RPMI7951 (cell line): ENCODE measurements at regions not wholly inside any gene's neighbourhood (a gene's known extent, or its start where the extent isn't known, plus 50 kb on each side); places are given as distances from the start of the nearest gene placed in this dataset.
"Not testable (repeated sequence)": the region's sequence is repeated elsewhere in the genome, so short reads cannot be mapped to it uniquely, and the experiment has no call there.

ENCODE experiments used
- DNase-seq: peaks from one replicate; pipeline ENCODE4 v3.0.0-alpha.2; 2012; ENCODE audit warnings: low read depth

- DNase-seq, result no peak
These were observed 413.9 kb downstream of the RPS6KC1 start for GRCh38 chr1:213464786-213465460.

DNA sequence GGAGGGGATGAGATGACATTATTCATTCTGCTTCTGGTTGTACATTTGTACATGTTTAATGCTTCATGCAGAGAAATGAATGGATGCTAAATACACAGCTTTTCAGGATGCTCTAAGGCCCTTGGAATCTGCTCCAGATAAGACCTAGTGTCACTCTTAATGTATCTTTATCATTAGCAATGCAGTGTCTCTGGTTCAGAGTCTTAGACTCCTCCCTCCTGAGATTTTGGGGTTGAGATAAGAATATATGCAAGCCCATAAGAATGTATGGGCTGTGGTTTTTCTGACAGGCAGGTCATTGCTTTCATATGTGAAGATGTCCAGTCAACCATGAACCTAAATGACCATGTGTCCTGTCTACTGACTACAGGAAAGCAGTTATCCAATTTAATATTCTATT is 415.5 kb downstream of the RPS6KC1 start:
- DNase-seq, result no peak

DNA sequence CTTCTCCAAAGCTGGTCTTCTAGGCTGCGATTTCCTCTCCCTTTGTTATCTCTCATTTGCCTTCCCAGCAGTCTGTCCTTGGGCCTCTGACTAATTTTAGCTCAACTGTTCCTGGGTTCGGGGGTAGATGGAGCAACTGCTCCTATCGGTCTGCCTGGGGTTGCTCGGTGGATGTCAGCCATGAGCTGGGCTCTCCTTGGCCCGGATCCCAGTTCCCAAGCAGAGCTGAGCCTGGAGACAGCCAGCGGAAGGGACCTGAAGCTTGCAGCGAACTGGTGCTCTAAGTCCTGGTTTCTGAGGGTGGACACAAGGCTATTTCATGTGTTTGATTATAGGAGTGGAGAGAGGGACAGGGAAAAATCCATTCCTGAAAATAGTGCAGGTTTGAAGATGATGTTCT is 423.0 kb downstream of the RPS6KC1 start:
- DNase-seq, result no peak

DNA sequence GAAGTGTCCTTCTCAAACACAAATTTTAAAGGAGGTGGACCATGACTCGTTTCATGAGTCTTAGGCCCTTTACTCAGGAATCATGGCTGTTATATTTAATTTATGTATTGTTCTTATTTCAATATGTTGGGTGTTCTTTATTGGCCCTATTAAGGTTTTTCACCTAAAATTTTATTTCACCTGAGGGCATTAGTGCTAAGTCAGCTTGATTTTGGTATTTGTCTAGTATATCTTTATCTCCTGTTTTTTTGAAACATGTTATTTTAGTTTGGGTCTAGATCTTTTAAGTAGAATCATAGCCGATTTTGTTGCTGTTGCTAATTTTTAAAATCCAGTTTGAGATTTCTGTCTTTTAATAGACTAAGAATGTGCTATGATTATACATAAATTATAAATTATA is 430.4 kb downstream of the RPS6KC1 start:
- no peak for DNase-seq

DNA sequence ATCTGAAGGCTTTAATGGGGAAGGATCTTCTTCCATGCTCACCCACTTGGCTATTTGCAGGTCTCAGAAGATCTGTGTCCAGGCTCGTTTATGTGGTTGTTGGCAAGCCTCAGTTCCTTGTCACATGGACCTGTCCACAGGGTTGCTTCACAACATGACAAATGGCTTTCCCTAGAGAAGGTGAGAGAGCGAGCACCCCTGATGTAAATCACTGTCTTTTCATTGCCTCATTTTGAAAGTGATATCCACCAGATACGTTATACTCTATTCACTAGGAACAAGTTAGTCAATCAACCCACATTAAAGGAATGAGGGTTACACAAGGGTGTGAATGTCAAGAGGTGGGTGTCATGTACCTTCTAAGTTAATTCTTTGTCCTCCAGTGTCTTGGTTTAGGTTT is 433.3 kb downstream of the RPS6KC1 start:
- no peak for DNase-seq

DNA sequence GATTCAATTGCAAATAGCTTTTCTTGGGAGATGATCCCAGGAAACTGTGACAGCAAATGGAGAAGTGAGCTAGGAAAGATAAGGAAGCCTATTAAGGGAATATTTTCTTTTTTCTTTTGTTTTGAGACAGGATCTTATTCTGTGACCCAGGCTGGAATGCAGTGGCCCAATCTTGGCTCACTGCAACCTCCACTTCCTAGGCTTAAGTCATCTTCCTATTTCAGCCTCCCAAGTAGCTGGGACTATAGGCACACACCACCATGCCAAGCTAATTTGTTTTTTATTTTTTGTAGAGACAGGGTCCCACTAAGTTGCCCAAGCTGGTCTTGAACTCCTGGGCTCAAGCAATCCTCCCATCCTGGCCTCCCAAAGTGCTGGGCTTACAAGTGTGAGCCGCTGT is 433.7 kb downstream of the RPS6KC1 start:
- no peak for DNase-seq

DNA sequence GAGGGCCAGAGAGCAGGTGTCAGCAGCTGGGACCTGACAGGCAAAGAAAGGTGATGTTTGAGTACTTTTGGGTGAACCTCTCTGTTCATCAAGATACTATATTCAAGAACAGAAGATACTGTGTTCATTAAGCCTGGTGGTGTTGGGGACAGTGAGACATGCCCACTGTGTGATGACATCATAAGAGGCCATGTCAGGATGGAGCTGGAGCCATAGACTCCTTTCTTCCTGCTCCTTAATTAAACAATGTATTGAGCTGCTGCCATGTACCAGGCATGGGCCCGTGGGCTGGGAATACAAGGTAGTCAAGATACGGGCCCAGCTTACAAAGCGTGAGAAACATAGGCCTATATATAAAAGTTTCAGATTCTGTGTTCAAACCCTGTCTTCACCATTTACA is 435.4 kb downstream of the RPS6KC1 start:
- DNase-seq, result no peak

GRCh38 chr1:213491468-213491867 is 440.4 kb downstream of the RPS6KC1 start:
- DNase-seq, result no peak

DNA sequence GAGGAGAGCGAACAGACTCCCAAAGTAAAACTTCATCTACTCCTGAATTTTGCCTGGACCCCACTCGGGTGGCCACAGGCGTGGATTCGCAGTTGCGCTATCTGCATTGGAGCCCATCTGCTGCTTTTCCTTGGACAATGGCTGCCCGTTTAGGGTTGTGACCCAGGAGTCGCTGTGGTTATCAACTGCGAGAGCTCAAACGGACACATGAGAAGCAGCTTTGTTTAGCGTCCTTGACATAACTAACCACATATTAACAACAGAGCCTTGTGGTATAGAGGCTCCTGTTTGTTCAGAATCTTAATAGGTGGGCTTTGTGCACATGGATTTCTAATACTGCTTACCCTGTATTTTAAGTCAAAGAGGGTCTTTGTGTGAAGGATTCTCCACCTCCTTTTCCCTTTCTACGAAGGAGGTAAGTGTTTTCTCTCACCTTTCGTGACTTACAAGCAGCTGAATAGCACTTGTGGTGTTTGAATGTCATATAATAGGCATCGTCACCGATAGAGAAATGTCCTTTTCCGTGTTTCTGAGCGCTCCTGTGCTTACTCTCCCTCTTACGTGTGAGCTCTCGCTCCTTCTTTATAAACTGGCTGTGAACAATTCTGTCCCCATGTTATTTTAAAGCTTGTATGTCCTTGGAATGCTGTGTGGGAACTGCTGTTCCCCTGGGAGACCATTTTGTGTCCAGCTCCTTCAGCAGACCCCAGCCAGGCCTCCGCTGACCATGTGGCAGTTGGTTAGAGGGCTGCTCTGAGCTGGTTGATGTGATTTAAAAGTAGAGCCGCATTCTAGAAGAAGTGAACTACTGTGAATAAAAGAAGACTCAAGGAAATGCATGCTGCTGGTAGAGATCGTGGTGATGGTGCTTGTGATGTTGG is 441.4 kb downstream of the RPS6KC1 start:
- DNase-seq, result peak; percentile 3

DNA sequence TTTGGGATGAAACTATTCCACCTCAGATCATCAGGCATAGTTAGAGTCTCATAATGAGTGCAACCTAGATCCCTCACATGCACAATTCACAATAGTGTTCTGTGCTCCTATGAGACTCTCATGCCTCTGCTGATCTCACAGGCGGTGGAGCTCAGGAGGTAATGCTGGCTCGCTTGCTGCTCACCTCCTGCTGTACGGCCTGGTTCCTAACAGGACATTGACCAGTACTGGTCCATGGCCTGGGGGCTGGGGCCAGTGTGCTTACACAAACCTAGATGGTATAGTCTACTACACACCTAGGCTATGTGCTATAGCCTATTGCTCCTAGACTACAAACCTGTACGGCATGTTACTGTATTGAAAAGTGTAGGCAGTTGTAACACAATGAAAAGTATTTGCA is 448.4 kb downstream of the RPS6KC1 start:
- no peak for DNase-seq

DNA sequence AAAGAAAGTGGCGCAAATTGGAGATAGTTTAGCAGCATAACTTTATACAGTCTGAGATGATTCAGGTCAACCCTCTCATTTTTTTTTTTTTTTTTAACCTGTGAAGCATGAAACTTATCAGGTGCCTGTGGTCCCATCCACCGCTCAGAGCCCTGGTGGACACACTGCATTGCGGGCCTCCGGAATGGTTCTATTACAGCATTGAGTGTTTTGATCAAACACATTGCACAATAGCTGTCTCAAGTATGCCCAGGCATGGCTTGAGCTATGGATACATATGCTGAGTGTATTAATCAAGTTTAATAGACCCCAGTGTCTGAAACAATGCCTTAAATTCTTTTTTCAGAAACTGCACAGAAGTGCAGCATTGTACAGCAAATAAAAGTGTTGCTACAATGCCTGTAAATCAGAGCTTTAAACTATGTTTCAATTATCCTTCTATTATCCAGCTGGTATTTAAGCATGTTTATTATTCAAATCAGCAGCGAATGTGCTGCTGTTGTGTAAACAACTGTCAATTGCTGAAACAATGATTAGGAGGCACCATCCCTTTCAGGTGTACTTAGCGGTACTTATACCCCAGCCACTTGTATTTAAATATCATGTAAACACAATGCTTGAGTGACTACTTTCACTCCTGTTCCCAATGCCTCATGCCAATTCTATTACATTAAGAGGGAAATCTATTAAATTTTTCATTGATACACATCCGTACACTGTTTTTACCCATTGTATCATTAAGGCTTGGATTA is 456.6 kb downstream of the RPS6KC1 start:
- no peak for DNase-seq

GRCh38 chr1:213511173-213511572 is 460.1 kb downstream of the RPS6KC1 start:
- no peak for DNase-seq

DNA sequence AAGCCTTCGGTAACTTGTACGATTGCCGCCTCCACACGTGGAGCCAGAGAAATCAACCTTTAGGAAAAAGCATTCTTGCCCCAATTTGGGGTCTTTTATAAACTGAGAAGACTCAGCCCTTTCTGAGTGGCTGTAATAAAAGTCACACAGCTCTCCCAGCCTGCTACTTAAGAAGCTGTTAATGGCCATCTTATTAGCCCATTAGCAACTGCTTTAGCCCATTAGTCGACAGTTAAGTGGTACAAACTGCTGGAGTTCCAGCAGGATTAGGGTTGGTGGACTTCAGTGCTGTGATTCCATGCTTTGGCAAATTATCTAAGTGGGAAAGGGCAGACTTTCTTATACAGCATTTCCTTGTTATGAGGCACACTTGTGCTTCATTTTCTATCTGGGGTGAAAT is 461.3 kb downstream of the RPS6KC1 start:
- no peak for DNase-seq

DNA sequence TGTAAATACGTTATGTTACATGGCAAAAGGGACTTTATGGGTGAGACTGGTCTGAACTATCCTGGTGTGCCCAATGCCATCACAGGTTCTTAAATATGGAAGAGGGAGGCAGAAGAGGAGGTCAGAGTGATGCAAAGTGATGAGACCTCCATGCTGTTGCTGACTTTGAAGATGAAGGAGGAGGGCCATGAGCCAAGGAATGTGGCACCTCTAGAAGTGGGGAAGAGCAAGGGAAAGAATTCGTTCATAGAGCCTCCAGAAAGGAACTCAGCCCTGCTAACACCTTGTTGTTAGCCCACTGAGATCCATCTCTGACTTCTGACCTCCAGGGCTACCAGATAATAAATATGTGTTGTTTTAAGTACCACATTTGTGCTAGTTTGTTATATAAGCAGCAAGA is 462.0 kb downstream of the RPS6KC1 start:
- DNase-seq, result no peak

GRCh38 chr1:213514408-213515179 is 463.6 kb downstream of the RPS6KC1 start:
- DNase-seq, result not testable (repeated sequence)

- DNase-seq, result no peak
These were observed 468.1 kb downstream of the RPS6KC1 start for GRCh38 chr1:213519098-213519497.

GRCh38 chr1:213521206-213521605 is 466.6 kb upstream of the PROX1 start:
- DNase-seq, result no peak

DNA sequence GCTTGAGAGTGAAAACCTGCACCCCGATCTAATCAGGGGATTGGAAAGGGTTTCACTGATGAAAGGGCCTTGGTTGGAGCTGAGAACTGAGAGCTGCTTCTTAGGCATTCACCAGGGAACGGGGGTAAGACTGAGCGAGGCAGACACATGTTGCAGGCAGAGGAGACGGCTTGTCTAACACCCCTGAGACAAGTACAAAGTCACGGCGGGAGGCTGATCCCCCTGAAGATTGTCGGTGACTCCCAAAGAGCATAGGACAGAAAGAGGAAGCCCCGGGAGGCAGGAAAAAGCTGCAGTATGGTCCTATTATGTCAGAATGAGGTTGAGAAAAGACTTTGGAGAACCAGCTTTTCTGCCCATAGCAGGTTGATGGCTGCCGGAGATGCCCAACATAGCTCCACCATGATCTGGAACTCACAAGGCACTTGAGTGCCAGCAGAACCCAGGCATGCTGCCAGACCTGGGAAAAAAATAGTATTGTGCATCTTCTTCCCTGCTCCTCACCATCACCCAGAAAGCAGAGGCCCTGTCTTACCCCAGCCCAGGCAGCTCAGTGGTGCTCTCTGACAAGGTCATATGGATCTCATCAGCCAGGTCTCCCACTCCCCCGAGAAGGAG is 463.9 kb upstream of the PROX1 start:
- no peak for DNase-seq

DNA sequence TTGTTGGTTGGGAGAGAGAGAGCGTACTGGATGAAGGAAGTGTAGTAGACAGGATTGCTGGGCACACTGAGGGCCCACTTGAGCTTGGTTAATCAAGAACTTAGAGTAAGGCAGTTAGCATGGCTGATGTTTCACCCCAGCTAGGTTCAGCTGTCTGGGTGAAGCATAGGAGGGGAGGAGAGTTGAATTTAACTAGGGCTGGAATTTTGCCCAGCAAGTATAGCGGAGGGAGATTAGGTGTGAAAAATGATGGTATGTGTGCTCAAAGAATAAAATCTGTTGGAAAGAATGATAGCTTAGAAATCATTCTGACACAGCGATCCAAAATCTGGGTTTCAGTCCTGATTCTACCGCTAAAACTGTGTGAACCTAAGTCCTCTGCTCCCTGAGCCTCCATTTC is 461.5 kb upstream of the PROX1 start:
- no peak for DNase-seq

DNA sequence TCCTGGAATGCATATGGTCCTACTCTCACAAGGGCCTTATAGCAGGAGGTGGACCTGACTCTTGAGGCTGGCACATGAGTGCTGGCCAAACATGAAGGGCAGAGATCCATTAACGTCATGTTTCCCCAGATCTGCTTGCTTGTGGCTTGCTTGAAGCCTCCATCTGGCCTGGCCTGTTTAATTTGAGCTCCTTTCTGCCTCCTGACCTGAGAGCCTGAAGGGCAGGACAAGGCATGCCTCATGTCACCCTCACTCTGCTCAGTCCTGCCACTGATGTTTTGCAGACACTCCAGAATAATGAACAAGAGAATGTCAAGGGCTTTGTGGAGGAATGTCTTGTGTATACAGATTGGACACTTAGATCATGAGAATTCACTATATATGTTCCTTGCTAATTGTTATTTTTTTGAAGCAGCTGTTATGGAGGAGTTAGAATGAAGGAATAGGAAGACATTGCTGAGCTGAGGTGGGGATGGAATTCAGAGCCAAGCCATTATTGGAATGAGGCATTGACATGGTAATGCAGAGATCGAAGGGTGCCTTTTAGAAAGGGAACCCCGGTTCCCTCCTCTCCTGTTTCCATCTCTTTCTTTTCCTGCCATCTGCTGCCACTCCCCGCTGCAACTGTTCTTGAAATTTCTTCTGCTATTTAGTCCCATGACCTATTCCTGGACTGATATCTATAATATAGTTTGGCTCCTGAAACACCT is 457.0 kb upstream of the PROX1 start:
- no peak for DNase-seq
